RWPE2 (cell line): ENCODE measurements at regions not wholly inside any gene's neighbourhood (a gene's known extent, or its start where the extent isn't known, plus 50 kb on each side); places are given as distances from the start of the nearest gene placed in this dataset.

Experiments
- ATAC-seq: fragments of 200-7000 bp; cut with Tn5 transposase; 3 replicates; pipeline ENCODE4 v1.9.1; 2021; ENCODE audit warnings: low read depth
- DNase-seq: peaks from one replicate; pipeline ENCODE4 v3.0.0-alpha.2; 2020; ENCODE audit warnings: low spot score
- H3K27ac ChIP-seq: fragments of 450-650 bp; 2 replicates; pipeline ENCODE4 v1.5.1; 2017; ENCODE audit warnings: mild to moderate bottlenecking; ENCODE audit not compliant: poor library complexity, severe bottlenecking
- H3K27me3 ChIP-seq: fragments of 250-450 bp; sonication (Bioruptor Pico); 2 replicates; pipeline ENCODE4 v1.5.1; 2021; ENCODE audit warnings: mild to moderate bottlenecking, moderate library complexity; ENCODE audit not compliant: insufficient read depth, poor library complexity, severe bottlenecking
- H3K36me3 ChIP-seq: fragments of 250-450 bp; sonication (Bioruptor Pico); 2 replicates; pipeline ENCODE4 v1.5.1; 2020; ENCODE audit warnings: low read depth, mild to moderate bottlenecking, moderate library complexity
- H3K4me1 ChIP-seq: fragments of 250-450 bp; sonication (Bioruptor Pico); 2 replicates; pipeline ENCODE4 v1.5.1; 2021; ENCODE audit warnings: mild to moderate bottlenecking, moderate library complexity; ENCODE audit not compliant: insufficient read depth, poor library complexity, severe bottlenecking
- H3K4me3 ChIP-seq: fragments of 250-450 bp; sonication (Bioruptor Pico); 2 replicates; pipeline ENCODE4 v1.5.1; 2021; ENCODE audit warnings: mild to moderate bottlenecking, moderate library complexity; ENCODE audit not compliant: severe bottlenecking
- H3K9me3 ChIP-seq: fragments of 250-450 bp; sonication (Bioruptor Pico); 2 replicates; pipeline ENCODE4 v1.5.1; 2021; ENCODE audit warnings: mild to moderate bottlenecking, moderate library complexity; ENCODE audit not compliant: severe bottlenecking
- TF ChIP-seq, protein P1 (sequence below): fragments of 450-650 bp; IDR thresholded peaks from one replicate; pipeline ENCODE4 v1.5.1; 2017; ENCODE audit warnings: mild to moderate bottlenecking, moderate library complexity; ENCODE audit not compliant: poor library complexity, severe bottlenecking

DNA sequence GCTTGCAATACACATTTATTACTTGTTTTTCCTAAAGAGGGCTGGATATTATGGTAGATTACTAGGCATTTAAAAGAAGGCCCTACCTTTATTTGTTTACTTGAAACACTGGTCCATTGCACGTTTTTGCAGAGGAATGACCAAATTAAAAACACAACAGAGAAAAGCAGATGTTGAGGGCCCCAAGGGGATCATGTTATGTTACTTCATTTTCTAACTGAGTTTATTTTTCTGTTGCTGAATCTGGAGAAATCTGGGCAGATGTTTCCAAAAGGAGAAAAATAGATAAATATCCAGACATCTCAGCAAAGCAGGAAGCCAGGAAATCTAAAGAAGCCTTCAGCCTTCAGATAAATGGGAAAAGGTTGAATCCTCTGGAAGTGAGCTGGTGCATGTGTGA lies 353.0 kb downstream of the NDFIP2 start:
- Histone ChIP-seq H3K9me3 (no peaks in the 10 kb centered on the region), H3K27me3 (no peaks in the 10 kb centered on the region), H3K4me3 (no peak overlapping the region), H3K36me3 (no peaks in the 10 kb centered on the region), H3K4me1 (no peaks in the 10 kb centered on the region), H3K27ac (no peak overlapping the region)
- TF ChIP-seq, protein P1, sequence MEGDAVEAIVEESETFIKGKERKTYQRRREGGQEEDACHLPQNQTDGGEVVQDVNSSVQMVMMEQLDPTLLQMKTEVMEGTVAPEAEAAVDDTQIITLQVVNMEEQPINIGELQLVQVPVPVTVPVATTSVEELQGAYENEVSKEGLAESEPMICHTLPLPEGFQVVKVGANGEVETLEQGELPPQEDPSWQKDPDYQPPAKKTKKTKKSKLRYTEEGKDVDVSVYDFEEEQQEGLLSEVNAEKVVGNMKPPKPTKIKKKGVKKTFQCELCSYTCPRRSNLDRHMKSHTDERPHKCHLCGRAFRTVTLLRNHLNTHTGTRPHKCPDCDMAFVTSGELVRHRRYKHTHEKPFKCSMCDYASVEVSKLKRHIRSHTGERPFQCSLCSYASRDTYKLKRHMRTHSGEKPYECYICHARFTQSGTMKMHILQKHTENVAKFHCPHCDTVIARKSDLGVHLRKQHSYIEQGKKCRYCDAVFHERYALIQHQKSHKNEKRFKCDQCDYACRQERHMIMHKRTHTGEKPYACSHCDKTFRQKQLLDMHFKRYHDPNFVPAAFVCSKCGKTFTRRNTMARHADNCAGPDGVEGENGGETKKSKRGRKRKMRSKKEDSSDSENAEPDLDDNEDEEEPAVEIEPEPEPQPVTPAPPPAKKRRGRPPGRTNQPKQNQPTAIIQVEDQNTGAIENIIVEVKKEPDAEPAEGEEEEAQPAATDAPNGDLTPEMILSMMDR: no peak
- ATAC-seq: no peak
- no peak for DNase-seq

DNA sequence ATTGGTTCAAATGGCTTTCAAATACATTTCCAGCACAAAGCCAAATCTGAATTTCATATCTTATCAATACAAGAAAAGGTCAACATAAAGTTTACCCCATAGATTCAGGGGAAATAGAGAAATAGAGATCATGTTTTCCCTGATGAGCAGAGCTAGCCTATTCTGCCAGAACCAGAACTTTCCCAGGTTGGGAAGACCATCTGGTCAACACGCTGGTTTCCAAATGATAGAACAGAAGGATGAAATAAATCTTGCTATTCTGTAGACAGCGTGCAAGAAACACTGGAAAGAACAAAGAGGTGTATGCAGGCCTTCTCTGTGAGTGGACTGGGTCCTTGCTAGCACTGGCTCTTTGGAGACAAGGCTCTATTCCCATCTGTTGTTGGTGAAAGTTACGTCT lies 350.6 kb downstream of the NDFIP2 start:
- H3K27me3 ChIP-seq: no peaks in the 10 kb centered on the region
- H3K4me1 ChIP-seq: no peaks in the 10 kb centered on the region
- no peak overlapping the region for H3K27ac ChIP-seq
- TF ChIP-seq, protein P1: no peak
- H3K4me3 ChIP-seq: no peak overlapping the region
- no peak for DNase-seq
- H3K9me3 ChIP-seq: no peaks in the 10 kb centered on the region
- no peak for ATAC-seq
- no peaks in the 10 kb centered on the region for H3K36me3 ChIP-seq

GRCh38 chr13:79830945-79831344 lies 350.0 kb downstream of the NDFIP2 start:
- no peaks in the 10 kb centered on the region for H3K4me1 ChIP-seq
- ATAC-seq: no peak
- H3K27ac ChIP-seq: no peak overlapping the region
- TF ChIP-seq, protein P1: no peak
- no peaks in the 10 kb centered on the region for H3K9me3 ChIP-seq
- no peaks in the 10 kb centered on the region for H3K36me3 ChIP-seq
- DNase-seq: no peak
- no peaks in the 10 kb centered on the region for H3K27me3 ChIP-seq
- no peak overlapping the region for H3K4me3 ChIP-seq

DNA sequence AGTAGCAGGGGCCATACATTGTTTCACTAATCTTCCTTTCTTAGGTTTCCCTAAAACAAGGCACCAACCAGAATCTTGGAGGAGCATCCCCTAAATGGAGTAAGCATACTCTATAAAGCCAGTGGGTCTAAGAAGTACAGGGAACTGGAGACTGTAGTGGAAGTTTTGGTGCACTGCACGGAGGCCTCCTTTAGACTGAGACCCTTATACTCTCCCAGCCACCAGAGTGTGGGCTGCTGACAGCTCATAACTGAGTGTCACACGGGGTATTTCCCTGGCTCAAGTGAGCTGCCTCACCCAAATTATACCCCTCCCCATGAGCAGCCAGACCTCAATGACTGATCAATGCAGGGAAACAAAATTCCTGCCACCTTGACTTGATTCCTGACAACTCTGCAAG lies 349.5 kb downstream of the NDFIP2 start:
- H3K4me3 ChIP-seq: no peak overlapping the region
- DNase-seq (no peak), ATAC-seq (no peak)
- H3K4me1 ChIP-seq: no peaks in the 10 kb centered on the region
- no peaks in the 10 kb centered on the region for H3K9me3 ChIP-seq
- TF ChIP-seq, protein P1: no peak
- H3K27ac ChIP-seq: no peak overlapping the region
- H3K36me3 ChIP-seq: no peaks in the 10 kb centered on the region
- no peaks in the 10 kb centered on the region for H3K27me3 ChIP-seq

DNA sequence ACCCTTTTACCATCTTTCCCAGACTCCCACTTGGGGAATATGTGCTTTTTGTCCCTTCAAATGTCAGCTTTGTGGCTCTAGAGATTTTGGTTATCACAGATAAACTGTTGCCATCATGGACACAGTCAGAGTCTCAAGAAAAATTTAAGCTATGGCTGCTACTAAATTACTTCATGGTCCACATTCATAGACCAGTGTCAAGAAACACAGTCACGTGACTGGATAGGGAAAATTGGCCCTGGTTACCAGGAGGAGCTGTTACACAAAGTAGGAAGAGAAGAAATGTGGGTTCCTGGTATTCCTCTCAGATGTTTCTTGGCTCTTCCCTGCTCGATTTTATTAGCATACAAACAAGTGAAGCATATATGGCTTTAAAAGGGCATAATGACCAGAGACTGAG lies 348.9 kb downstream of the NDFIP2 start:
- no peak overlapping the region for H3K4me3 ChIP-seq
- no peak overlapping the region for H3K27ac ChIP-seq
- no peaks in the 10 kb centered on the region for H3K9me3 ChIP-seq
- no peaks in the 10 kb centered on the region for H3K36me3 ChIP-seq
- TF ChIP-seq, protein P1: no peak
- DNase-seq: no peak
- H3K27me3 ChIP-seq: no peaks in the 10 kb centered on the region
- H3K4me1 ChIP-seq: no peaks in the 10 kb centered on the region
- ATAC-seq: no peak
